B cell (primary cell): ENCODE measurements at regions not wholly inside any gene's neighbourhood (a gene's known extent, or its start where the extent isn't known, plus 50 kb on each side); places are given as distances from the start of the nearest gene placed in this dataset.
"Not testable (repeated sequence)": the region's sequence is repeated elsewhere in the genome, so short reads cannot be mapped to it uniquely, and the experiment has no call there.

ENCODE experiments used
- EZH2 ChIP-seq: IDR thresholded peaks from 2 replicates; pipeline ENCODE4 v1.6.1; 2012; ENCODE audit warnings: borderline replicate concordance, low read depth, mild to moderate bottlenecking, moderate library complexity, low read length; ENCODE audit not compliant: insufficient read depth, poor library complexity, severe bottlenecking
- TF ChIP-seq, protein P1 (sequence below): fragments of 200-600 bp; IDR thresholded peaks from one replicate; pipeline ENCODE4 v1.8.0; 2022; ENCODE audit warnings: antibody characterized with exemption, mild to moderate bottlenecking

DNA sequence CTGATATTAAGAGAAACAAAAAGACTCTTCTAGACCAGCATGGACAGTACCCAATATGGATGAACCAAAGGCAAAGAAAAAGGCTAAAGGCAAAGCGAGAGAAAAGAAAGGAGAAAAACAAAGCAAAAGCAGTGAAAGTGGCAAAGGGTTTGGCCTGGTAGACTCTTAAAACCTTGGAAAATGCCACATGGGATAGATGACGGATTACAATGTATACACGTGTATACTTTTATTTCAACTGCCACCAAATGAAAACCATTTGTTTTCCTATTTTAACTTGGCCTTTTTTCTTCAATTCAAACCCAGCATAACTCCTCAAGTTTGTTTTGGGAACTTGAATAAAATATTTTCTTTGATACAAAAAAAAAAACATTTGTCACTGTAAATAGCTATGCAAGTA is 354.3 kb downstream of the PAX3 start:
- TF ChIP-seq, protein P1, sequence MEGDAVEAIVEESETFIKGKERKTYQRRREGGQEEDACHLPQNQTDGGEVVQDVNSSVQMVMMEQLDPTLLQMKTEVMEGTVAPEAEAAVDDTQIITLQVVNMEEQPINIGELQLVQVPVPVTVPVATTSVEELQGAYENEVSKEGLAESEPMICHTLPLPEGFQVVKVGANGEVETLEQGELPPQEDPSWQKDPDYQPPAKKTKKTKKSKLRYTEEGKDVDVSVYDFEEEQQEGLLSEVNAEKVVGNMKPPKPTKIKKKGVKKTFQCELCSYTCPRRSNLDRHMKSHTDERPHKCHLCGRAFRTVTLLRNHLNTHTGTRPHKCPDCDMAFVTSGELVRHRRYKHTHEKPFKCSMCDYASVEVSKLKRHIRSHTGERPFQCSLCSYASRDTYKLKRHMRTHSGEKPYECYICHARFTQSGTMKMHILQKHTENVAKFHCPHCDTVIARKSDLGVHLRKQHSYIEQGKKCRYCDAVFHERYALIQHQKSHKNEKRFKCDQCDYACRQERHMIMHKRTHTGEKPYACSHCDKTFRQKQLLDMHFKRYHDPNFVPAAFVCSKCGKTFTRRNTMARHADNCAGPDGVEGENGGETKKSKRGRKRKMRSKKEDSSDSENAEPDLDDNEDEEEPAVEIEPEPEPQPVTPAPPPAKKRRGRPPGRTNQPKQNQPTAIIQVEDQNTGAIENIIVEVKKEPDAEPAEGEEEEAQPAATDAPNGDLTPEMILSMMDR: not testable (repeated sequence)
- not testable (repeated sequence) for TF ChIP-seq EZH2
